ENCODE measurements at regions not wholly inside any gene's neighbourhood (a gene's known extent, or its start where the extent isn't known, plus 50 kb on each side); places are given as distances from the start of the nearest gene placed in this dataset.

DNA sequence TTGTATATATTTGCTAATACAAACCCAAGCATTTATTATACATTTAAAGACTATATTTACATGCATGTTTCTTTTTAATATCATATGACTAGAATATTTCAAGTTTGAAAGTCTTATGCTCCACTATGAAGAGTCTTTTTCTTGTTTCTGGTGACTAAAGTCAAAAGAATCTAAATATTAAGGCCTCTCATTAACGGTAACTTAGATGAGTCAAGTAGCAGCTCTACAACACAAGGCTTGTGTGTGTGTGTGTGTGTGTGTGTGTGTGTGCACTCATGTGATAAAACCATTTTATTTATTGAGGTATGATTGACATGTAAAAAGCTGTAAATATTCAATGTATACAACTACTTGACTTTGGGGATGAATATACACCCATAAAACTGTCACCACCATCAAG is 275.6 kb downstream of the TFAP2B start:
- TF ChIP-seq, protein P1, sequence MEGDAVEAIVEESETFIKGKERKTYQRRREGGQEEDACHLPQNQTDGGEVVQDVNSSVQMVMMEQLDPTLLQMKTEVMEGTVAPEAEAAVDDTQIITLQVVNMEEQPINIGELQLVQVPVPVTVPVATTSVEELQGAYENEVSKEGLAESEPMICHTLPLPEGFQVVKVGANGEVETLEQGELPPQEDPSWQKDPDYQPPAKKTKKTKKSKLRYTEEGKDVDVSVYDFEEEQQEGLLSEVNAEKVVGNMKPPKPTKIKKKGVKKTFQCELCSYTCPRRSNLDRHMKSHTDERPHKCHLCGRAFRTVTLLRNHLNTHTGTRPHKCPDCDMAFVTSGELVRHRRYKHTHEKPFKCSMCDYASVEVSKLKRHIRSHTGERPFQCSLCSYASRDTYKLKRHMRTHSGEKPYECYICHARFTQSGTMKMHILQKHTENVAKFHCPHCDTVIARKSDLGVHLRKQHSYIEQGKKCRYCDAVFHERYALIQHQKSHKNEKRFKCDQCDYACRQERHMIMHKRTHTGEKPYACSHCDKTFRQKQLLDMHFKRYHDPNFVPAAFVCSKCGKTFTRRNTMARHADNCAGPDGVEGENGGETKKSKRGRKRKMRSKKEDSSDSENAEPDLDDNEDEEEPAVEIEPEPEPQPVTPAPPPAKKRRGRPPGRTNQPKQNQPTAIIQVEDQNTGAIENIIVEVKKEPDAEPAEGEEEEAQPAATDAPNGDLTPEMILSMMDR (conservative IDR thresholded peaks at IDR 0.05 in 1 of 2, IDR thresholded peaks at IDR 0.05 in 1 of 2; ENCODE audit: low read depth in 1 of 2, low read length in 2 of 2) = no peak
- no peak for TF ChIP-seq EZH2 (IDR thresholded peaks at IDR 0.05; ENCODE audit: low read length, missing control alignments)
